ENCODE measurements at regions not wholly inside any gene's neighbourhood (a gene's known extent, or its start where the extent isn't known, plus 50 kb on each side); places are given as distances from the start of the nearest gene placed in this dataset.

DNA sequence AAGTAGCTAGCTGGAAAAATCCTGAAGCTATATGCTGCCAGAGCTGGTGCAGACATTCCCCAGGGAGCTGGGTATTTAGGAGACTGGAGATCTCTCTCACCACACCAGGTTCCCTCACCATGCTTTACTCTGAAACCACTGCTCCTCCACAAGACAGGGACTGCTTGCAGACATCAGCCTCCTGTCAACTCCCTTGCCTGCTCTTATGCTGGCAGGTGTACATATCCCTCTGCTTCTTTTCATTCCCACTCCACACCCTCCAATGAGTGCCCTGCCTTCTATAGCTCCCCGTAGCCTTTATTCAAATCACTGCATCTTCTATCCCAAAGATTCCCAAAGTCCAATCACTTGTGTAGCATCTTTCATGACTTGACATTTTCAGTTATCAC lies 380.7 kb downstream of the NFIB start:
- TF ChIP-seq CTCF (IDR thresholded peaks at IDR 0.05) = no peak
- TF ChIP-seq POLR2AphosphoS5 (IDR thresholded peaks at IDR 0.05) = no peak

All from suprapubic skin (tissue), 3 donors.